Loucy (cell line): ENCODE measurements at regions not wholly inside any gene's neighbourhood (a gene's known extent, or its start where the extent isn't known, plus 50 kb on each side); places are given as distances from the start of the nearest gene placed in this dataset.

Experiments used
- H2AFZ ChIP-seq: fragments of 200-600 bp; sonication (generic); 2 replicates; pipeline ENCODE4 v1.6.0; 2016; ENCODE audit warnings: antibody characterized with exemption, mild to moderate bottlenecking, low read length, moderate library complexity
- H3F3A ChIP-seq: fragments of 200-600 bp; 2 replicates; pipeline ENCODE4 v1.6.0; 2016; ENCODE audit warnings: antibody characterized with exemption, low read depth, mild to moderate bottlenecking
- H3K27me3 ChIP-seq: fragments of 200-600 bp; sonication (generic); 2 replicates; pipeline ENCODE4 v1.6.1; 2014; ENCODE audit warnings: low read length, mild to moderate bottlenecking; ENCODE audit not compliant: insufficient read depth, poor library complexity, severe bottlenecking
- H3K36me3 ChIP-seq: fragments of 200-600 bp; sonication (generic); 2 replicates; pipeline ENCODE4 v1.6.1; 2016; ENCODE audit warnings: low read length; ENCODE audit not compliant: insufficient read depth
- H3K4me1 ChIP-seq: fragments of 200-600 bp; sonication (generic); 2 replicates; pipeline ENCODE4 v1.5.1; 2014; ENCODE audit warnings: low read length, mild to moderate bottlenecking; ENCODE audit not compliant: insufficient read depth, poor library complexity, severe bottlenecking
- H3K4me2 ChIP-seq: fragments of 200-600 bp; sonication (generic); 2 replicates; pipeline ENCODE4 v1.6.0; 2014; ENCODE audit warnings: antibody characterized with exemption, low read length, low read depth, mild to moderate bottlenecking; ENCODE audit not compliant: poor library complexity, severe bottlenecking
- H3K4me3 ChIP-seq: fragments of 200-600 bp; sonication (generic); 2 replicates; pipeline ENCODE4 v1.5.1; 2014; ENCODE audit warnings: low read length, mild to moderate bottlenecking, mixed read lengths; ENCODE audit not compliant: poor library complexity, severe bottlenecking
- H3K79me2 ChIP-seq: fragments of 200-600 bp; sonication (generic); 2 replicates; pipeline ENCODE4 v1.6.1; 2014; ENCODE audit warnings: low read length; ENCODE audit not compliant: insufficient read depth
- H3K9ac ChIP-seq: fragments of 200-600 bp; sonication (generic); 2 replicates; pipeline ENCODE4 v1.6.0; 2014; ENCODE audit warnings: mild to moderate bottlenecking, low read depth, low read length, moderate library complexity; ENCODE audit not compliant: poor library complexity, severe bottlenecking
- H3K9me2 ChIP-seq: fragments of 200-600 bp; sonication (generic); replicated peaks from 2 replicates; pipeline ENCODE4 v1.6.1; 2016; ENCODE audit warnings: low read depth, low read length, mixed read lengths
- H3K9me3 ChIP-seq: fragments of 200-600 bp; sonication (generic); 2 replicates; pipeline ENCODE4 v1.6.1; 2014; ENCODE audit warnings: mild to moderate bottlenecking, antibody characterized with exemption, low read length, low read depth; ENCODE audit not compliant: insufficient read depth
- H4K20me1 ChIP-seq: fragments of 200-600 bp; sonication (generic); 2 replicates; pipeline ENCODE4 v1.6.0; 2014; ENCODE audit warnings: antibody characterized with exemption, low read length, mild to moderate bottlenecking; ENCODE audit not compliant: insufficient read depth, poor library complexity, severe bottlenecking
- CTCF ChIP-seq: fragments of 200-600 bp; sonication (generic); conservative IDR thresholded peaks from 2 replicates; pipeline ENCODE4 v1.5.1; 2014; ENCODE audit warnings: mild to moderate bottlenecking, antibody characterized with exemption, low read length
- EZH2phosphoT487 ChIP-seq: fragments of 200-600 bp; IDR thresholded peaks from 2 replicates; pipeline ENCODE4 v1.6.1; 2018; ENCODE audit warnings: antibody characterized with exemption, mild to moderate bottlenecking, moderate library complexity, borderline replicate concordance

DNA sequence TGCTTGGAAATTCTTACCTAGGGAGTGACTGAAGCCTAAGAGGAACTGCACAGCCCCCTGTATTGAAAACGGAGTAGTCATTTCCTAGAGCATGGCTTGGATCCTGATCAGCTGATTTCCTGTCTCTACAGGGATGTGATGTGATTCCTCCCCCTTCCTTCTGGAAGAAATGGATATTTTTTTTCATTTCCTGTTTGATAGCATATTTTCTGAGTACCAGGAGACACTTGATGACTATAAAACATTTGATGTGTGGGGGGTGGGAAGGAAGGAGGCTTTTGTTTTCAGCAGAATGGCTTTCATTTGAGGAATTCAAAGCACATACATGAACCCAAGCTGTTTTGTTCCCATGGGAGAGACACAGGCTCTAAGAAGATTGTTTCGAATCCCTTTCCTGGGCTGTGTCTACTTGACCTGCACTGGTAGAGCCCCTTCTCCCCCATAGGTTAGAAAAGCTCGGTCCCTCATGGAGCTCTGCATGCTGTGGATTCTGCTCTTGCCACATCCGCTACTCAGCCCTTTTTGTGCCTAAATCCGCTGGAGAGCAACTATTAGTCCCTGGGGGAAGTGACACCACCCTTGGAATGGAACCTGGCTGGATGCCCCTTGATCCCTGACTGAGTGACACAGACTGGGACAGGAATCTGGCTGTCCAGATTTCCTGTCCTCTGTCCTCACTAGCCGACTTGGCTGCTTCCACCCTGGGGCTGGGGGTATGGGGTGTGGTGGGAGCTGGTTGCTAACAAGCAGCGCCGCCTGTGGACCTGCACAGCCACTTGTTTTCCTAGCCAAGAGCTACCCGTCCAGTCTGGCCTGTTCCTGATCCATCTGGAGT is 71.8 kb upstream of the MACF1 start:
- Histone ChIP-seq H3F3A (no peaks in the 10 kb centered on the region), H3K9me2 (no peaks in the 10 kb centered on the region), H3K4me3 (no peak overlapping the region), H3K27me3 (no peaks in the 10 kb centered on the region), H3K79me2 (peaks cover 50% of the 10 kb centered on the region), H2AFZ (no peak overlapping the region), H3K9me3 (no peaks in the 10 kb centered on the region), H3K4me2 (no peak overlapping the region), H3K36me3 (no peaks in the 10 kb centered on the region), H4K20me1 (peaks cover 4% of the 10 kb centered on the region), H3K4me1 (peaks cover 25% of the 10 kb centered on the region), H3K9ac (no peak overlapping the region)
- no peak for TF ChIP-seq EZH2phosphoT487
- no peak for TF ChIP-seq CTCF

GRCh38 chr1:39133340-39133684 is 71.2 kb upstream of the MACF1 start:
- H3K27me3 ChIP-seq: no peaks in the 10 kb centered on the region
- H3K9ac ChIP-seq: no peak overlapping the region
- H3K9me3 ChIP-seq: no peaks in the 10 kb centered on the region
- peaks cover 54% of the 10 kb centered on the region for H3K79me2 ChIP-seq
- no peak overlapping the region for H2AFZ ChIP-seq
- H3K4me2 ChIP-seq: no peak overlapping the region
- H3K4me1 ChIP-seq: peaks cover 25% of the 10 kb centered on the region
- TF ChIP-seq EZH2phosphoT487 (no peak), CTCF (no peak)
- no peak overlapping the region for H3K4me3 ChIP-seq
- peaks cover 4% of the 10 kb centered on the region for H4K20me1 ChIP-seq
- no peaks in the 10 kb centered on the region for H3F3A ChIP-seq
- no peaks in the 10 kb centered on the region for H3K9me2 ChIP-seq
- no peaks in the 10 kb centered on the region for H3K36me3 ChIP-seq

DNA sequence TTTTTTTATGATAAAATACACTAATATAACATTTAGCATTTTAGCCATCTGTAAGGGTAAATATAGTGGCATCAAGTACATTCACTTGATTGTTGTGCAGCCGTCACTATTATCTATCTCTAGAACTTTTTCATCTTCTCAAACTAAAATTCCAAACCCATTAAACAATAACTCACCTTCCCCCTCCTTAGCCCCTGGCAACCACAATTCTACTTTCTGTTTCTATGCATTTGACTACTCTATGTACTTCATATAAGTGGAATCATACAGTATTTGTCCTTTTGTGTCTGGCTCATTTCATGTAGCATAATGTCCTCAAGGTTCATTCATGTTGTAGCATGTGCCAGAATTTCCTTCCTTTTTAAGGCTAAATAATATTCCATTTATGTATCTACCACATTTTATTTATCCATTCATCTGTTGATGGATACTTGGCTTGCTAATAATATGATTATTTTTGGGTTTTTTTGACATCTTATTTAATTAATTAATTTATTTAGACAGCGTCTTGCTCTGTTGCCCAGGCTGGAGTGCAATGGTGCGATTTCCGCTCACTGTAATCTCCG is 69.6 kb upstream of the MACF1 start:
- Histone ChIP-seq H3K4me1 (peaks cover 18% of the 10 kb centered on the region), H3K4me3 (no peak overlapping the region), H3K9ac (no peak overlapping the region), H3K9me2 (no peaks in the 10 kb centered on the region), H3K79me2 (peaks cover 50% of the 10 kb centered on the region), H2AFZ (no peak overlapping the region), H3K9me3 (no peaks in the 10 kb centered on the region), H3K36me3 (no peaks in the 10 kb centered on the region), H3K27me3 (no peaks in the 10 kb centered on the region), H4K20me1 (peaks cover 3% of the 10 kb centered on the region), H3F3A (no peaks in the 10 kb centered on the region), H3K4me2 (no peak overlapping the region)
- TF ChIP-seq EZH2phosphoT487: no peak
- TF ChIP-seq CTCF: no peak
